ENCODE measurements at regions not wholly inside any gene's neighbourhood (a gene's known extent, or its start where the extent isn't known, plus 50 kb on each side); places are given as distances from the start of the nearest gene placed in this dataset.

DNA sequence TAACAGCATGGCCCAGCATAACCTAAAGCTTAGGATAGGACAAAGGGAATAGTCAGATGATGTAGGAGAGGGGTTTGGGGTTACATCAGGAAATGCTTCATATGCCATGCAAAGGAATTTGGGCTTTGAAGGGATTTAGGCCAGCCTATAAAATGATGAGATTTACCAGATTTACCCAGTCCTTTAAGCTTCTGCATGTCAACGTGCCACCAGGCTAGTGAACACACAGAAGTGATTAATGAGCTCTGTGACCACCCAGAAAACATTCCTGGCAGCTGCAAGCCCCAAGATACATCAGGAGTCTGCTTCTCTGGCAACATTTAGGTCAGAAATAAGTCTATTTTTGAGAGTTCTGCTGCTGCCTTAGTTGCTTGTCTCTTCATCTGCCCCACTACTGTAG lies 118.3 kb downstream of the LRIG3 start:
- ChIA-PET CTCF (no interaction called here), POLR2A (no interaction called here)
- DNase-seq (ENCODE audit: low read depth, low spot score) (no peak), ATAC-seq (no peak)
- Histone ChIP-seq H3K9me3 (ENCODE audit: control insufficient read depth, insufficient read depth, low read depth, low read length) (no peaks in the 10 kb centered on the region), H3K27ac (ENCODE audit: low read length) (no peak overlapping the region), H3K4me1 (ENCODE audit: control insufficient read depth, insufficient read depth, low read length) (no peaks in the 10 kb centered on the region), H3K36me3 (ENCODE audit: control insufficient read depth, insufficient read depth, low read length) (no peaks in the 10 kb centered on the region), H3K27me3 (ENCODE audit: control insufficient read depth, insufficient read depth, low read length) (no peaks in the 10 kb centered on the region), H3K4me3 (ENCODE audit: low read depth in 2 of 2, low read length in 2 of 2) (no peak overlapping the region)
- TF ChIP-seq, protein P1, sequence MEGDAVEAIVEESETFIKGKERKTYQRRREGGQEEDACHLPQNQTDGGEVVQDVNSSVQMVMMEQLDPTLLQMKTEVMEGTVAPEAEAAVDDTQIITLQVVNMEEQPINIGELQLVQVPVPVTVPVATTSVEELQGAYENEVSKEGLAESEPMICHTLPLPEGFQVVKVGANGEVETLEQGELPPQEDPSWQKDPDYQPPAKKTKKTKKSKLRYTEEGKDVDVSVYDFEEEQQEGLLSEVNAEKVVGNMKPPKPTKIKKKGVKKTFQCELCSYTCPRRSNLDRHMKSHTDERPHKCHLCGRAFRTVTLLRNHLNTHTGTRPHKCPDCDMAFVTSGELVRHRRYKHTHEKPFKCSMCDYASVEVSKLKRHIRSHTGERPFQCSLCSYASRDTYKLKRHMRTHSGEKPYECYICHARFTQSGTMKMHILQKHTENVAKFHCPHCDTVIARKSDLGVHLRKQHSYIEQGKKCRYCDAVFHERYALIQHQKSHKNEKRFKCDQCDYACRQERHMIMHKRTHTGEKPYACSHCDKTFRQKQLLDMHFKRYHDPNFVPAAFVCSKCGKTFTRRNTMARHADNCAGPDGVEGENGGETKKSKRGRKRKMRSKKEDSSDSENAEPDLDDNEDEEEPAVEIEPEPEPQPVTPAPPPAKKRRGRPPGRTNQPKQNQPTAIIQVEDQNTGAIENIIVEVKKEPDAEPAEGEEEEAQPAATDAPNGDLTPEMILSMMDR (IDR thresholded peaks at IDR 0.05): no peak
- TF ChIP-seq TCF7L2 (IDR thresholded peaks at IDR 0.05; ENCODE audit: low read depth, low read length) (no peak), POLR2AphosphoS5 (IDR thresholded peaks at IDR 0.05; ENCODE audit: low read depth, low read length) (no peak), SIN3A (IDR thresholded peaks at IDR 0.05; ENCODE audit: borderline replicate concordance, insufficient read depth, low read depth, low read length) (no peak)
- TF ChIP-seq, protein P2, sequence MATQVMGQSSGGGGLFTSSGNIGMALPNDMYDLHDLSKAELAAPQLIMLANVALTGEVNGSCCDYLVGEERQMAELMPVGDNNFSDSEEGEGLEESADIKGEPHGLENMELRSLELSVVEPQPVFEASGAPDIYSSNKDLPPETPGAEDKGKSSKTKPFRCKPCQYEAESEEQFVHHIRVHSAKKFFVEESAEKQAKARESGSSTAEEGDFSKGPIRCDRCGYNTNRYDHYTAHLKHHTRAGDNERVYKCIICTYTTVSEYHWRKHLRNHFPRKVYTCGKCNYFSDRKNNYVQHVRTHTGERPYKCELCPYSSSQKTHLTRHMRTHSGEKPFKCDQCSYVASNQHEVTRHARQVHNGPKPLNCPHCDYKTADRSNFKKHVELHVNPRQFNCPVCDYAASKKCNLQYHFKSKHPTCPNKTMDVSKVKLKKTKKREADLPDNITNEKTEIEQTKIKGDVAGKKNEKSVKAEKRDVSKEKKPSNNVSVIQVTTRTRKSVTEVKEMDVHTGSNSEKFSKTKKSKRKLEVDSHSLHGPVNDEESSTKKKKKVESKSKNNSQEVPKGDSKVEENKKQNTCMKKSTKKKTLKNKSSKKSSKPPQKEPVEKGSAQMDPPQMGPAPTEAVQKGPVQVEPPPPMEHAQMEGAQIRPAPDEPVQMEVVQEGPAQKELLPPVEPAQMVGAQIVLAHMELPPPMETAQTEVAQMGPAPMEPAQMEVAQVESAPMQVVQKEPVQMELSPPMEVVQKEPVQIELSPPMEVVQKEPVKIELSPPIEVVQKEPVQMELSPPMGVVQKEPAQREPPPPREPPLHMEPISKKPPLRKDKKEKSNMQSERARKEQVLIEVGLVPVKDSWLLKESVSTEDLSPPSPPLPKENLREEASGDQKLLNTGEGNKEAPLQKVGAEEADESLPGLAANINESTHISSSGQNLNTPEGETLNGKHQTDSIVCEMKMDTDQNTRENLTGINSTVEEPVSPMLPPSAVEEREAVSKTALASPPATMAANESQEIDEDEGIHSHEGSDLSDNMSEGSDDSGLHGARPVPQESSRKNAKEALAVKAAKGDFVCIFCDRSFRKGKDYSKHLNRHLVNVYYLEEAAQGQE (IDR thresholded peaks at IDR 0.05; ENCODE audit: insufficient read depth in 1 of 2, low read depth in 2 of 2, low read length in 1 of 2): no peak
- in situ Hi-C loops (cut with HindIII; ENCODE audit: low pct_unique_long_range_greater_than_20kb, low sequenced_read_pairs): no loop called here
- intact Hi-C loops (cut with micrococcal nuclease; ENCODE audit: unreplicated experiment): no loop called here
- no TSS peak for BruUV-seq (replicated peaks)

DNA sequence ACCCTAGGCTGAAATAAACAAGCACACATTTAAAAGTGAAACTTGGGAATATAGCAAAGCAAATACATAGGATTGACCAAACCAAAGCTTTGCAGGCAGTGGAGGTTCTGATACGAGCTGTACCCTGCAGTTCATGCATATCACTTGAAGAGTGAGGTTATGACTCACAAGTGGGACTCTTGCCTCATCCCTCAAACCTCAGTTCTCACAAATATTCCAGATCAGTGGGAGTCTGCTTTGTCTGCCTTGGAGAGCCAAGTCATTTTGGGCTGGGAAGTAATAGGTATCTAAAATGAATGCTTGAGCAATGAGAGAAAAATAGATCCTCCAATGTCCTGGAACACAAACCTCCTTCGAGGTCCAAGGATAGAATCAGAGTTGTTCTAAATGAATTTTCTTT lies 116.4 kb downstream of the LRIG3 start:
- TF ChIP-seq, protein P1 (IDR thresholded peaks at IDR 0.05): no peak
- TF ChIP-seq, protein P2 (IDR thresholded peaks at IDR 0.05; ENCODE audit: insufficient read depth in 1 of 2, low read depth in 2 of 2, low read length in 1 of 2): no peak
- TF ChIP-seq SIN3A (IDR thresholded peaks at IDR 0.05; ENCODE audit: borderline replicate concordance, insufficient read depth, low read depth, low read length) (no peak), TCF7L2 (IDR thresholded peaks at IDR 0.05; ENCODE audit: low read depth, low read length) (no peak), POLR2AphosphoS5 (IDR thresholded peaks at IDR 0.05; ENCODE audit: low read depth, low read length) (no peak)
- H3K9me3 ChIP-seq (ENCODE audit: control insufficient read depth, insufficient read depth, low read depth, low read length): no peaks in the 10 kb centered on the region
- in situ Hi-C loops (cut with HindIII; ENCODE audit: low pct_unique_long_range_greater_than_20kb, low sequenced_read_pairs) (no loop called here), intact Hi-C loops (cut with micrococcal nuclease; ENCODE audit: unreplicated experiment) (no loop called here)
- ChIA-PET POLR2A (no interaction called here), CTCF (no interaction called here)
- no TSS peak for BruUV-seq (replicated peaks)
- no peaks in the 10 kb centered on the region for H3K4me1 ChIP-seq (ENCODE audit: control insufficient read depth, insufficient read depth, low read length)
- no peak overlapping the region for H3K27ac ChIP-seq (ENCODE audit: low read length)
- no peak for DNase-seq (ENCODE audit: low read depth, low spot score)
- no peaks in the 10 kb centered on the region for H3K27me3 ChIP-seq (ENCODE audit: control insufficient read depth, insufficient read depth, low read length)
- H3K4me3 ChIP-seq (ENCODE audit: low read depth in 2 of 2, low read length in 2 of 2): no peak overlapping the region
- ATAC-seq: no peak
- H3K36me3 ChIP-seq (ENCODE audit: control insufficient read depth, insufficient read depth, low read length): no peaks in the 10 kb centered on the region

All from Panc1 (cell line).